ENCODE measurements at regions not wholly inside any gene's neighbourhood (a gene's known extent, or its start where the extent isn't known, plus 50 kb on each side); places are given as distances from the start of the nearest gene placed in this dataset. TPM values are rescaled to one million over a fixed set of nuclear protein-coding genes. Genes with fewer than 3 reads are reported as not detected.

Small RNAs in the stretch of these regions (small RNA-seq; reads per million reads assigned to genes)
- gene RF00026: not detected
- gene RNU6-1168P: not detected
